Breast epithelium (tissue), 3 donors: ENCODE measurements at regions not wholly inside any gene's neighbourhood (a gene's known extent, or its start where the extent isn't known, plus 50 kb on each side); places are given as distances from the start of the nearest gene placed in this dataset.

ENCODE experiments used
- CTCF ChIP-seq, 3 donors: fragments of 450-650 bp; IDR thresholded peaks; one replicate each; pipeline ENCODE4 v1.5.1; 2016 to 2017; ENCODE audit warnings: antibody characterized with exemption in 3 of 3, mild to moderate bottlenecking in 3 of 3, moderate library complexity in 3 of 3
- POLR2A ChIP-seq: fragments of 450-650 bp; IDR thresholded peaks from one replicate; pipeline ENCODE4 v1.6.1; 2016; ENCODE audit warnings: antibody characterized with exemption, mild to moderate bottlenecking, moderate library complexity
- POLR2AphosphoS5 ChIP-seq, 3 donors: sonication (generic); formaldehyde crosslinking; IDR thresholded peaks; one replicate each; pipeline ENCODE4 v1.6.1; 2017; ENCODE audit warnings: antibody characterized with exemption in 3 of 3

- TF ChIP-seq POLR2AphosphoS5 (IDR thresholded peaks at IDR 0.05) (no peak), CTCF (IDR thresholded peaks at IDR 0.05) (no peak), POLR2A (no peak)
Observed at GRCh38 chr1:221187174-221187573, 307.9 kb downstream of the HLX start.
